ENCODE measurements at regions not wholly inside any gene's neighbourhood (a gene's known extent, or its start where the extent isn't known, plus 50 kb on each side); places are given as distances from the start of the nearest gene placed in this dataset.
"Not testable (repeated sequence)": the region's sequence is repeated elsewhere in the genome, so short reads cannot be mapped to it uniquely, and the experiment has no call there.

GRCh38 chr1:181896824-181897223, 164.7 kb downstream of the ZNF648 start:
- no peak overlapping the region for H3K27ac ChIP-seq
- TF ChIP-seq CTCF (conservative IDR thresholded peaks at IDR 0.05) (no peak), ZFX (IDR thresholded peaks at IDR 0.05) (no peak)

GRCh38 chr1:181894439-181894859, 167.1 kb downstream of the ZNF648 start:
- no peak for TF ChIP-seq CTCF (conservative IDR thresholded peaks at IDR 0.05)
- no peak for TF ChIP-seq ZFX (IDR thresholded peaks at IDR 0.05)
- no peak overlapping the region for H3K27ac ChIP-seq

- H3K27ac ChIP-seq, result no peak overlapping the region
Observed at GRCh38 chr1:181893937-181894336, 167.6 kb downstream of the ZNF648 start.

GRCh38 chr1:181893150-181893549, 168.4 kb downstream of the ZNF648 start:
- H3K27ac ChIP-seq, result not testable (repeated sequence)

More at GRCh38 chr1:181893937-181894336, 167.6 kb downstream of the ZNF648 start:
- TF ChIP-seq ZFX (IDR thresholded peaks at IDR 0.05), result no peak
- no peak for TF ChIP-seq CTCF (conservative IDR thresholded peaks at IDR 0.05)

GRCh38 chr1:181872562-181872961, 188.9 kb downstream of the ZNF648 start:
- TF ChIP-seq ZFX (IDR thresholded peaks at IDR 0.05), result no peak
- TF ChIP-seq CTCF (conservative IDR thresholded peaks at IDR 0.05), result no peak
- H3K27ac ChIP-seq, result no peak overlapping the region

GRCh38 chr1:181863736-181864135, 197.8 kb downstream of the ZNF648 start:
- no peak overlapping the region for H3K27ac ChIP-seq
- TF ChIP-seq ZFX (IDR thresholded peaks at IDR 0.05), result no peak
- TF ChIP-seq CTCF (conservative IDR thresholded peaks at IDR 0.05), result no peak

GRCh38 chr1:181863006-181863405, 198.5 kb downstream of the ZNF648 start:
- no peak for TF ChIP-seq CTCF (conservative IDR thresholded peaks at IDR 0.05)
- TF ChIP-seq ZFX (IDR thresholded peaks at IDR 0.05), result no peak
- H3K27ac ChIP-seq, result no peak overlapping the region

- no peak overlapping the region for H3K27ac ChIP-seq
- no peak for TF ChIP-seq ZFX (IDR thresholded peaks at IDR 0.05)
- no peak for TF ChIP-seq CTCF (conservative IDR thresholded peaks at IDR 0.05)
Observed at GRCh38 chr1:181858135-181858534, 203.4 kb downstream of the ZNF648 start.
